Endothelial cell of umbilical vein (primary cell): ENCODE measurements at regions not wholly inside any gene's neighbourhood (a gene's known extent, or its start where the extent isn't known, plus 50 kb on each side); places are given as distances from the start of the nearest gene placed in this dataset.

Source experiments
- EZH2 ChIP-seq: IDR thresholded peaks from 2 replicates; pipeline ENCODE4 v1.6.1; 2012; ENCODE audit warnings: borderline replicate concordance, low read depth, mild to moderate bottlenecking, moderate library complexity, low read length, inconsistent platforms; ENCODE audit not compliant: severe bottlenecking
- FOS ChIP-seq: IDR thresholded peaks from 2 replicates; pipeline ENCODE4 v1.6.1; 2011; ENCODE audit warnings: mild to moderate bottlenecking, low read length, moderate library complexity, borderline replicate concordance; ENCODE audit not compliant: insufficient read depth
- GATA2 ChIP-seq: IDR thresholded peaks from 2 replicates; pipeline ENCODE4 v1.7.0; 2011; ENCODE audit warnings: low read depth, mild to moderate bottlenecking, moderate library complexity, mixed read lengths, low read length; ENCODE audit not compliant: insufficient read length, insufficient read depth
- POLR2A ChIP-seq: IDR thresholded peaks from 2 replicates; pipeline ENCODE4 v1.6.1; 2012; ENCODE audit warnings: low read depth, mild to moderate bottlenecking, control low read depth, low read length
- POLR2AphosphoS5 ChIP-seq: IDR thresholded peaks from 2 replicates; pipeline ENCODE4 v1.6.1; 2012; ENCODE audit warnings: low read depth, mild to moderate bottlenecking, control low read depth, low read length, moderate library complexity; ENCODE audit not compliant: insufficient read depth
- TF ChIP-seq, protein P1 (sequence below), 2 donors: IDR thresholded peaks; 1 replicate in 1 of 2; 2 replicates in 1 of 2; pipeline ENCODE4 v1.5.1; 2011; ENCODE audit warnings: low read length in 2 of 2, mild to moderate bottlenecking in 2 of 2, moderate library complexity in 2 of 2, control low read depth in 1 of 2, inconsistent platforms in 1 of 2, low read depth in 1 of 2; ENCODE audit not compliant: insufficient read depth in 1 of 2; ENCODE audit errors: extremely low read depth in 1 of 2
- TF ChIP-seq, protein P2 (sequence below): IDR thresholded peaks from 2 replicates; pipeline ENCODE4 v1.6.1; 2011; ENCODE audit not compliant: insufficient read depth, insufficient read length

DNA sequence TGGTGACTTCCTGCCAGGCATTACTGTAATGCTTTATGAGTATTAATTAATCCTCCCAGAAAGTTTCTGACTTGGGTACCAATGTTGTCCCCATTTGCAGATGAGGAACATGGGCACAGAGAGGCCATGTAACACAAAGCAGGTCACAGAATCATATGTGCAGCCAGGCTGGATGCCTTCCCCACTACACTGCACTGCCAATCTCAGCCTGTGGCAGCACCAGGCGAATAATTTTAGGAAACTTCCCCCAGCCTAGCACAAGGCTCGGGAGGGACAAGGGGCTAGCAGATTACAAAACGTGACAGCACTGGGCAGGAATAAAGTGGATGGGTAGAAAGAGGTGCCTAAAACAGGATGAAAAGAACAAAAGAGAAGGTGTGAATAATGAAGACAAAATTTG, 331.7 kb upstream of the PROX1 start:
- TF ChIP-seq POLR2A (no peak), EZH2 (no peak), POLR2AphosphoS5 (no peak), GATA2 (no peak), FOS (no peak)
- TF ChIP-seq, protein P1, sequence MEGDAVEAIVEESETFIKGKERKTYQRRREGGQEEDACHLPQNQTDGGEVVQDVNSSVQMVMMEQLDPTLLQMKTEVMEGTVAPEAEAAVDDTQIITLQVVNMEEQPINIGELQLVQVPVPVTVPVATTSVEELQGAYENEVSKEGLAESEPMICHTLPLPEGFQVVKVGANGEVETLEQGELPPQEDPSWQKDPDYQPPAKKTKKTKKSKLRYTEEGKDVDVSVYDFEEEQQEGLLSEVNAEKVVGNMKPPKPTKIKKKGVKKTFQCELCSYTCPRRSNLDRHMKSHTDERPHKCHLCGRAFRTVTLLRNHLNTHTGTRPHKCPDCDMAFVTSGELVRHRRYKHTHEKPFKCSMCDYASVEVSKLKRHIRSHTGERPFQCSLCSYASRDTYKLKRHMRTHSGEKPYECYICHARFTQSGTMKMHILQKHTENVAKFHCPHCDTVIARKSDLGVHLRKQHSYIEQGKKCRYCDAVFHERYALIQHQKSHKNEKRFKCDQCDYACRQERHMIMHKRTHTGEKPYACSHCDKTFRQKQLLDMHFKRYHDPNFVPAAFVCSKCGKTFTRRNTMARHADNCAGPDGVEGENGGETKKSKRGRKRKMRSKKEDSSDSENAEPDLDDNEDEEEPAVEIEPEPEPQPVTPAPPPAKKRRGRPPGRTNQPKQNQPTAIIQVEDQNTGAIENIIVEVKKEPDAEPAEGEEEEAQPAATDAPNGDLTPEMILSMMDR (IDR thresholded peaks at IDR 0.05; ENCODE audit: extremely low read depth in 1 of 2, insufficient read depth in 1 of 2, low read depth in 1 of 2, low read length in 2 of 2), result no peak
- TF ChIP-seq, protein P2, sequence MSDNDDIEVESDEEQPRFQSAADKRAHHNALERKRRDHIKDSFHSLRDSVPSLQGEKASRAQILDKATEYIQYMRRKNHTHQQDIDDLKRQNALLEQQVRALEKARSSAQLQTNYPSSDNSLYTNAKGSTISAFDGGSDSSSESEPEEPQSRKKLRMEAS, result no peak
